HCT116 (cell line): ENCODE measurements at regions not wholly inside any gene's neighbourhood (a gene's known extent, or its start where the extent isn't known, plus 50 kb on each side); places are given as distances from the start of the nearest gene placed in this dataset.
A peak's percentile ranks its signal among the peaks of the same experiment; 100 is the strongest.
"Not testable (repeated sequence)": the region's sequence is repeated elsewhere in the genome, so short reads cannot be mapped to it uniquely, and the experiment has no call there.

Experiments
- CBX3 ChIP-seq: IDR thresholded peaks from 2 replicates; pipeline ENCODE4 v1.6.1; 2012; ENCODE audit warnings: low read depth
- CTCF ChIP-seq, 3 experiments: fragments of 200-600 bp in 1 of 3; sonication (generic) in 1 of 3; IDR thresholded peaks in 2 of 3; conservative IDR thresholded peaks in 1 of 3; 2 replicates each; pipeline ENCODE4 v1.5.1; 2012 to 2017; ENCODE audit warnings: low read depth in 2 of 3, low read length in 2 of 3, antibody characterized with exemption in 1 of 3, borderline replicate concordance in 1 of 3, control low read depth in 1 of 3, mild to moderate bottlenecking in 1 of 3, mixed read lengths in 1 of 3, mixed run types in 1 of 3, moderate library complexity in 1 of 3; ENCODE audit not compliant: insufficient read depth in 1 of 3
- EZH2 ChIP-seq: fragments of 200-600 bp; sonication (generic); IDR thresholded peaks from 2 replicates; pipeline ENCODE4 v1.6.1; 2017; ENCODE audit warnings: antibody characterized with exemption, mixed run types
- EZH2phosphoT487 ChIP-seq: fragments of 200-600 bp; IDR thresholded peaks from 2 replicates; pipeline ENCODE4 v1.6.1; 2018; ENCODE audit warnings: antibody characterized with exemption, borderline replicate concordance
- POLR2A ChIP-seq: IDR thresholded peaks from 2 replicates; pipeline ENCODE4 v1.7.0; 2011; ENCODE audit warnings: borderline replicate concordance; ENCODE audit not compliant: insufficient read depth, insufficient read length; ENCODE audit errors: extremely low read depth
- POLR2AphosphoS5 ChIP-seq: IDR thresholded peaks from 2 replicates; pipeline ENCODE4 v1.6.1; 2011; ENCODE audit warnings: mild to moderate bottlenecking, low read depth, low read length, moderate library complexity
- RAD21 ChIP-seq: IDR thresholded peaks from 2 replicates; pipeline ENCODE4 v1.6.1; 2012; ENCODE audit warnings: low read depth, mild to moderate bottlenecking
- REST ChIP-seq: IDR thresholded peaks from 2 replicates; pipeline ENCODE4 v1.6.1; 2012; ENCODE audit warnings: low read depth
- SP1 ChIP-seq: IDR thresholded peaks from 2 replicates; pipeline ENCODE4 v1.6.1; 2012; ENCODE audit warnings: low read depth
- YY1 ChIP-seq: IDR thresholded peaks from 2 replicates; pipeline ENCODE4 v1.6.1; 2011; ENCODE audit warnings: low read length, low read depth, moderate library complexity, mild to moderate bottlenecking; ENCODE audit not compliant: insufficient replicate concordance; ENCODE audit errors: extremely low read depth
- ZBTB33 ChIP-seq: IDR thresholded peaks from 2 replicates; pipeline ENCODE4 v1.6.1; 2011; ENCODE audit warnings: mild to moderate bottlenecking, low read length, moderate library complexity; ENCODE audit not compliant: insufficient replicate concordance; ENCODE audit errors: extremely low read depth
- ZNF274 ChIP-seq: fragments of 200-500 bp; sonication (Bioruptor generic); IDR thresholded peaks from 2 replicates; pipeline ENCODE4 v1.6.1; 2014; ENCODE audit warnings: mild to moderate bottlenecking, low read depth, low read length, inconsistent platforms

GRCh38 chr5:119987077-119987476, 357.7 kb downstream of the FAM170A start:
- TF ChIP-seq CTCF (IDR thresholded peaks at IDR 0.05 in 2 of 3, conservative IDR thresholded peaks at IDR 0.05 in 1 of 3; ENCODE audit: borderline replicate concordance in 1 of 3, insufficient read depth in 1 of 3, low read depth in 2 of 3, low read length in 2 of 3); POLR2A; YY1; REST; POLR2AphosphoS5; RAD21; ZBTB33; EZH2; SP1; ZNF274; EZH2phosphoT487: not testable (repeated sequence)
- peak; percentile 44; the same call in 1 of the 2 replicates for TF ChIP-seq CBX3
